HepG2 (cell line): ENCODE measurements at regions not wholly inside any gene's neighbourhood (a gene's known extent, or its start where the extent isn't known, plus 50 kb on each side); places are given as distances from the start of the nearest gene placed in this dataset.

ENCODE experiments used
- AHR ChIP-seq: IDR thresholded peaks from 2 replicates; pipeline ENCODE4 v1.6.1; 2018; ENCODE audit warnings: missing genetic modification reagents, missing compliant biosample characterization
- ATF1 ChIP-seq: IDR thresholded peaks from 2 replicates; pipeline ENCODE4 v1.6.1; 2016; ENCODE audit warnings: mild to moderate bottlenecking, control low read depth
- HOXA9 ChIP-seq: sonication (generic); formaldehyde crosslinking; IDR thresholded peaks from 2 replicates; pipeline ENCODE4 v1.8.1; 2022; ENCODE audit warnings: missing genetic modification reagents, mild to moderate bottlenecking, moderate library complexity, borderline replicate concordance
- KDM2A ChIP-seq: sonication (generic); formaldehyde crosslinking; IDR thresholded peaks from 2 replicates; pipeline ENCODE4 v1.4.0; 2020; ENCODE audit warnings: low read depth, missing genetic modification reagents, borderline replicate concordance
- KDM5B ChIP-seq: sonication (generic); formaldehyde crosslinking; IDR thresholded peaks from 2 replicates; pipeline ENCODE4 v1.4.0; 2020; ENCODE audit warnings: missing genetic modification reagents, mild to moderate bottlenecking, borderline replicate concordance
- KLF13 ChIP-seq: sonication (generic); formaldehyde crosslinking; IDR thresholded peaks from 2 replicates; pipeline ENCODE4 v1.4.0; 2020; ENCODE audit warnings: mild to moderate bottlenecking, missing genetic modification reagents
- KMT2B ChIP-seq: IDR thresholded peaks from 2 replicates; pipeline ENCODE4 v1.6.1; 2016; ENCODE audit warnings: missing genetic modification reagents, missing compliant biosample characterization
- MXI1 ChIP-seq: IDR thresholded peaks from 3 replicates; pipeline ENCODE4 v1.6.1; 2012; ENCODE audit warnings: low read depth, low read length, inconsistent platforms, borderline replicate concordance
- PAX8 ChIP-seq: sonication (generic); formaldehyde crosslinking; IDR thresholded peaks from 2 replicates; pipeline ENCODE4 v1.8.0; 2022; ENCODE audit warnings: mild to moderate bottlenecking, missing genetic modification reagents, borderline replicate concordance
- SMAD1 ChIP-seq: sonication (generic); formaldehyde crosslinking; IDR thresholded peaks from 2 replicates; pipeline ENCODE4 v1.4.0; 2020; ENCODE audit warnings: missing genetic modification reagents, low read depth, mild to moderate bottlenecking, borderline replicate concordance
- SSRP1 ChIP-seq: IDR thresholded peaks from 2 replicates; pipeline ENCODE4 v1.6.1; 2016; ENCODE audit warnings: control low read depth
- TBL1XR1 ChIP-seq: fragments of 150-350 bp; IDR thresholded peaks from 2 replicates; pipeline ENCODE4 v1.6.1; 2014; ENCODE audit warnings: borderline replicate concordance, low read length; ENCODE audit not compliant: partially characterized antibody
- ZC3H13 ChIP-seq: sonication (generic); formaldehyde crosslinking; IDR thresholded peaks from 2 replicates; pipeline ENCODE4 v1.8.1; 2023; ENCODE audit warnings: mild to moderate bottlenecking, missing genetic modification reagents, moderate library complexity
- ZHX1 ChIP-seq: sonication (generic); formaldehyde crosslinking; IDR thresholded peaks from 2 replicates; pipeline ENCODE4 v1.8.1; 2022; ENCODE audit warnings: low read depth, mild to moderate bottlenecking, missing genetic modification reagents
- ZIK1 ChIP-seq: sonication (generic); formaldehyde crosslinking; IDR thresholded peaks from 2 replicates; pipeline ENCODE4 v1.5.0; 2020; ENCODE audit warnings: mild to moderate bottlenecking, low read depth, missing genetic modification reagents, borderline replicate concordance
- ZNF253 ChIP-seq: sonication (generic); formaldehyde crosslinking; IDR thresholded peaks from 2 replicates; pipeline ENCODE4 v1.8.0; 2022; ENCODE audit warnings: mild to moderate bottlenecking, missing genetic modification reagents, borderline replicate concordance
- ZNF263 ChIP-seq: sonication (generic); formaldehyde crosslinking; IDR thresholded peaks from 2 replicates; pipeline ENCODE4 v1.4.0; 2020; ENCODE audit warnings: missing genetic modification reagents
- TF ChIP-seq, protein P1 (sequence below): sonication (generic); formaldehyde crosslinking; IDR thresholded peaks from 2 replicates; pipeline ENCODE4 v1.4.0; 2020; ENCODE audit warnings: missing genetic modification reagents
- TF ChIP-seq, protein P2 (sequence below), 2 experiments: sonication (generic) in 1 of 2; formaldehyde crosslinking in 1 of 2; IDR thresholded peaks; 2 replicates each; pipeline versions ENCODE4 v1.4.0 to v1.6.1; 2016 to 2020; ENCODE audit warnings: borderline replicate concordance in 1 of 2, low read depth in 1 of 2, mild to moderate bottlenecking in 1 of 2, missing genetic modification reagents in 1 of 2

DNA sequence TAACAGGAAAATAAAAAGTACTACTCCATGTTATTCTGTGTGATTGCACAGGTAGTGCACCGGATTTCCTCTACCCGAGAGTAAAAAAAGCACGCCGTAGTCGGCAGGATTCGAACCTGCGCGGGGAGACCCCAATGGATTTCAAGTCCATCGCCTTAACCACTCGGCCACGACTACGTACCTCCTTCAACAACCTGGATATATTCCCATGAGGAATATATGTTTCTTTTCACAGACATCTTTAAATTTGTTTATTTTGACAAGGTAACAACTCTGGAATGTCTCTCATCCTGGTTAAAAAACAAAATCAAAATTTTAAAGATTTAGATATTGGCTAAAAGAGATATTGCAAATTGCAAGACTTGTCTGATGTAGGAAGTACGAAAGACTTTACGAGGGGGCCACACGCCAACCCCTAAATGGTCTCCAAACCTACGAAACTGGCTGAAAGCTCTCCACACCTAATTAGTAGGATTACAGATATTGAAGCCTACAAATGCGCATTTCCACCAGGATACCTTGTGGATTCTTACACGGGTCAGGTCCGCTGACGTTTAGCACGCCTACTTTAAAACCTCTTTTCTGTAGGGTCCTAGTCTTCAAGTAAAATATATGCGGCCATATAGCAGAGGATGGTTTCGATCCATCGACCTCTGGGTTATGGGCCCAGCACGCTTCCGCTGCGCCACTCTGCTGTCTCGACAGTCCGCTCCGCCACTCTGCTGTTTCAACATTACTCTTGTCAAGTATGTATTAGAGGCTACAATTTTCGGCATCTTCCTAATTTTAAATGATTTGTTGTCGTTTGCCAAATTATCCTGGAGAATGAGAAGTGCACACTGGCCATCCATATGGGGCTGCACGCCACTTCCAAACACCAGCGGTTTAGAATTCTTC lies 52.2 kb upstream of the BTN3A2 start (continued):
- TF ChIP-seq KMT2B (CRISPR knock-in tag) (peak; percentile 88), KDM5B (CRISPR knock-in tag) (peak; percentile 32; the same call in 1 of the 2 replicates), ZHX1 (CRISPR knock-in tag) (peak; percentile 55; the same call in 1 of the 2 replicates), SMAD1 (CRISPR knock-in tag) (0 out of 2 replicates have a peak, but pooled peaks have one; percentile 12), ZC3H13 (CRISPR knock-in tag) (no peak), PAX8 (CRISPR knock-in tag) (peak; percentile 61; the same call in 1 of the 2 replicates), ZIK1 (CRISPR knock-in tag) (no peak), KLF13 (no peak), SSRP1 (CRISPR knock-in tag) (peak; percentile 100), HOXA9 (no peak), ATF1 (CRISPR knock-in tag) (peak; percentile 74; the same call in 1 of the 2 replicates), ZNF253 (CRISPR knock-in tag) (no peak), AHR (CRISPR knock-in tag) (peak; percentile 75; the same call in 1 of the 2 replicates), MXI1 (no peak; the same call in 2 of the 3 replicates), ZNF263 (CRISPR knock-in tag) (no peak), TBL1XR1 (peak; percentile 87), KDM2A (CRISPR knock-in tag) (peak; percentile 88)
- TF ChIP-seq, protein P1, sequence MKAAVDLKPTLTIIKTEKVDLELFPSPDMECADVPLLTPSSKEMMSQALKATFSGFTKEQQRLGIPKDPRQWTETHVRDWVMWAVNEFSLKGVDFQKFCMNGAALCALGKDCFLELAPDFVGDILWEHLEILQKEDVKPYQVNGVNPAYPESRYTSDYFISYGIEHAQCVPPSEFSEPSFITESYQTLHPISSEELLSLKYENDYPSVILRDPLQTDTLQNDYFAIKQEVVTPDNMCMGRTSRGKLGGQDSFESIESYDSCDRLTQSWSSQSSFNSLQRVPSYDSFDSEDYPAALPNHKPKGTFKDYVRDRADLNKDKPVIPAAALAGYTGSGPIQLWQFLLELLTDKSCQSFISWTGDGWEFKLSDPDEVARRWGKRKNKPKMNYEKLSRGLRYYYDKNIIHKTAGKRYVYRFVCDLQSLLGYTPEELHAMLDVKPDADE (CRISPR knock-in tag) = no peak
- TF ChIP-seq, protein P2, sequence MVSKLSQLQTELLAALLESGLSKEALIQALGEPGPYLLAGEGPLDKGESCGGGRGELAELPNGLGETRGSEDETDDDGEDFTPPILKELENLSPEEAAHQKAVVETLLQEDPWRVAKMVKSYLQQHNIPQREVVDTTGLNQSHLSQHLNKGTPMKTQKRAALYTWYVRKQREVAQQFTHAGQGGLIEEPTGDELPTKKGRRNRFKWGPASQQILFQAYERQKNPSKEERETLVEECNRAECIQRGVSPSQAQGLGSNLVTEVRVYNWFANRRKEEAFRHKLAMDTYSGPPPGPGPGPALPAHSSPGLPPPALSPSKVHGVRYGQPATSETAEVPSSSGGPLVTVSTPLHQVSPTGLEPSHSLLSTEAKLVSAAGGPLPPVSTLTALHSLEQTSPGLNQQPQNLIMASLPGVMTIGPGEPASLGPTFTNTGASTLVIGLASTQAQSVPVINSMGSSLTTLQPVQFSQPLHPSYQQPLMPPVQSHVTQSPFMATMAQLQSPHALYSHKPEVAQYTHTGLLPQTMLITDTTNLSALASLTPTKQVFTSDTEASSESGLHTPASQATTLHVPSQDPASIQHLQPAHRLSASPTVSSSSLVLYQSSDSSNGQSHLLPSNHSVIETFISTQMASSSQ (IDR thresholded peaks at IDR 0.05; ENCODE audit: low read depth) = peak; percentile 52; the same call in 1 of the 2 replicates
- TF ChIP-seq, protein P2 (CRISPR knock-in tag; IDR thresholded peaks at IDR 0.05; ENCODE audit: borderline replicate concordance) = no peak
